ENCODE measurements at regions not wholly inside any gene's neighbourhood (a gene's known extent, or its start where the extent isn't known, plus 50 kb on each side); places are given as distances from the start of the nearest gene placed in this dataset.

- Histone ChIP-seq H3K4me2 (ENCODE audit: low read length) (no peak overlapping the region), H3K9me3 (ENCODE audit: low read length) (no peaks in the 10 kb centered on the region), H3K4me3 (ENCODE audit: low read length) (no peak overlapping the region), H3K36me3 (ENCODE audit: insufficient read depth, low read length) (no peaks in the 10 kb centered on the region), H3K9me2 (ENCODE audit: insufficient read depth, low read length) (no peaks in the 10 kb centered on the region), H3K79me2 (replicated peaks; ENCODE audit: insufficient read depth, low read length) (no peaks in the 10 kb centered on the region), H3K27me3 (ENCODE audit: insufficient read depth, low read depth, low read length) (no peaks in the 10 kb centered on the region), H2AFZ (ENCODE audit: low read depth, low read length) (no peak overlapping the region), H3F3A (ENCODE audit: insufficient read depth, low read length, poor library complexity, severe bottlenecking) (no peaks in the 10 kb centered on the region), H3K27ac (ENCODE audit: low read length) (no peak overlapping the region), H4K20me1 (ENCODE audit: insufficient read depth) (no peaks in the 10 kb centered on the region), H3K9ac (ENCODE audit: low read length) (no peak overlapping the region)
- TF ChIP-seq CTCF (IDR thresholded peaks at IDR 0.05; ENCODE audit: poor library complexity, severe bottlenecking): no peak
- no peak for TF ChIP-seq EP300 (conservative IDR thresholded peaks at IDR 0.05; ENCODE audit: poor library complexity, severe bottlenecking)
- TF ChIP-seq EZH2 (IDR thresholded peaks at IDR 0.05; ENCODE audit: borderline replicate concordance, insufficient read depth, low read length, poor library complexity, severe bottlenecking): no peak
- TF ChIP-seq SMC3 (conservative IDR thresholded peaks at IDR 0.05; ENCODE audit: poor library complexity): no peak
- no peak for TF ChIP-seq RAD21 (conservative IDR thresholded peaks at IDR 0.05)
- TF ChIP-seq TAF1 (IDR thresholded peaks at IDR 0.05; ENCODE audit: low read depth): no peak
- TF ChIP-seq POLR2AphosphoS5 (IDR thresholded peaks at IDR 0.05): no peak
- no peak for TF ChIP-seq MXI1 (conservative IDR thresholded peaks at IDR 0.05; ENCODE audit: poor library complexity, severe bottlenecking)
- TF ChIP-seq REST (IDR thresholded peaks at IDR 0.05; ENCODE audit: borderline replicate concordance): no peak
Measured at GRCh38 chr1:75992312-75992711, 60.1 kb upstream of the ASB17 start.

GRCh38 chr1:75993661-75994060 is 61.5 kb upstream of the ASB17 start:
- H3F3A ChIP-seq (ENCODE audit: insufficient read depth, low read length, poor library complexity, severe bottlenecking): no peaks in the 10 kb centered on the region
- TF ChIP-seq CTCF (IDR thresholded peaks at IDR 0.05; ENCODE audit: poor library complexity, severe bottlenecking): no peak
- no peak overlapping the region for H3K4me2 ChIP-seq (ENCODE audit: low read length)
- no peak overlapping the region for H3K9ac ChIP-seq (ENCODE audit: low read length)
- H3K36me3 ChIP-seq (ENCODE audit: insufficient read depth, low read length): no peaks in the 10 kb centered on the region
- no peak overlapping the region for H3K4me3 ChIP-seq (ENCODE audit: low read length)
- no peak overlapping the region for H3K27ac ChIP-seq (ENCODE audit: low read length)
- no peak overlapping the region for H2AFZ ChIP-seq (ENCODE audit: low read depth, low read length)
- no peaks in the 10 kb centered on the region for H3K9me3 ChIP-seq (ENCODE audit: low read length)
- H3K9me2 ChIP-seq (ENCODE audit: insufficient read depth, low read length): no peaks in the 10 kb centered on the region
- no peaks in the 10 kb centered on the region for H4K20me1 ChIP-seq (ENCODE audit: insufficient read depth)
- H3K27me3 ChIP-seq (ENCODE audit: insufficient read depth, low read depth, low read length): no peaks in the 10 kb centered on the region
- H3K79me2 ChIP-seq (replicated peaks; ENCODE audit: insufficient read depth, low read length): no peaks in the 10 kb centered on the region
